Fibroblast of the aortic adventitia (primary cell): ENCODE measurements at regions not wholly inside any gene's neighbourhood (a gene's known extent, or its start where the extent isn't known, plus 50 kb on each side); places are given as distances from the start of the nearest gene placed in this dataset.

Experiments
- DNase-seq: peaks from one replicate; pipeline ENCODE4 v3.0.0-alpha.2; 2010; ENCODE audit warnings: low read depth
- H3K4me3 ChIP-seq: 2 replicates; pipeline ENCODE4 v1.5.1; 2011; ENCODE audit warnings: low read depth, mild to moderate bottlenecking, control low read depth, low read length, moderate library complexity
- TF ChIP-seq, protein P1 (sequence below): IDR thresholded peaks from 2 replicates; pipeline ENCODE4 v1.5.1; 2011; ENCODE audit warnings: mild to moderate bottlenecking, low read length, control low read depth, inconsistent platforms; ENCODE audit not compliant: insufficient read depth

- TF ChIP-seq, protein P1, sequence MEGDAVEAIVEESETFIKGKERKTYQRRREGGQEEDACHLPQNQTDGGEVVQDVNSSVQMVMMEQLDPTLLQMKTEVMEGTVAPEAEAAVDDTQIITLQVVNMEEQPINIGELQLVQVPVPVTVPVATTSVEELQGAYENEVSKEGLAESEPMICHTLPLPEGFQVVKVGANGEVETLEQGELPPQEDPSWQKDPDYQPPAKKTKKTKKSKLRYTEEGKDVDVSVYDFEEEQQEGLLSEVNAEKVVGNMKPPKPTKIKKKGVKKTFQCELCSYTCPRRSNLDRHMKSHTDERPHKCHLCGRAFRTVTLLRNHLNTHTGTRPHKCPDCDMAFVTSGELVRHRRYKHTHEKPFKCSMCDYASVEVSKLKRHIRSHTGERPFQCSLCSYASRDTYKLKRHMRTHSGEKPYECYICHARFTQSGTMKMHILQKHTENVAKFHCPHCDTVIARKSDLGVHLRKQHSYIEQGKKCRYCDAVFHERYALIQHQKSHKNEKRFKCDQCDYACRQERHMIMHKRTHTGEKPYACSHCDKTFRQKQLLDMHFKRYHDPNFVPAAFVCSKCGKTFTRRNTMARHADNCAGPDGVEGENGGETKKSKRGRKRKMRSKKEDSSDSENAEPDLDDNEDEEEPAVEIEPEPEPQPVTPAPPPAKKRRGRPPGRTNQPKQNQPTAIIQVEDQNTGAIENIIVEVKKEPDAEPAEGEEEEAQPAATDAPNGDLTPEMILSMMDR = no peak
- no peak for DNase-seq
- no peak overlapping the region for H3K4me3 ChIP-seq
Observed at GRCh38 chrX:82675104-82675503, 833.0 kb upstream of the POU3F4 start.

DNA sequence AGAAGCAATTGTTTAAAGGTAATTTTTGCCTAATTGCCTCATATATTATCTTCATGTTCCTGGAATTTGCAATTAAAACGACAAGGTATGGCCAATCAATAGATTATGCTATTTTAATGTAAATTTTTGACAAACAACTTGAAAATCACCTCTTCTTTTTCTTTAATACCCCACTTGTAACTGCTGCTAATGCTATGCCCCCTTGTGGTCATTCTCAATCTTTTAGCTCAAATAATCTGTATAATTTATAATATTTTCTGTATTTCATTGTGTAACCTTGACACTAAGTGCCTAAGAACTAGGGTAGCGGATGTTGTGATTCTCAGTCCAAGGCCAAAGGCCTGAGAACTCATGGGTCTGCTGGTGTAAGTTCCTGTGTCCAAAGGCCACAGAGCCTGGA lies 831.7 kb upstream of the POU3F4 start:
- TF ChIP-seq, protein P1 = no peak
- H3K4me3 ChIP-seq = no peak overlapping the region
- no peak for DNase-seq

DNA sequence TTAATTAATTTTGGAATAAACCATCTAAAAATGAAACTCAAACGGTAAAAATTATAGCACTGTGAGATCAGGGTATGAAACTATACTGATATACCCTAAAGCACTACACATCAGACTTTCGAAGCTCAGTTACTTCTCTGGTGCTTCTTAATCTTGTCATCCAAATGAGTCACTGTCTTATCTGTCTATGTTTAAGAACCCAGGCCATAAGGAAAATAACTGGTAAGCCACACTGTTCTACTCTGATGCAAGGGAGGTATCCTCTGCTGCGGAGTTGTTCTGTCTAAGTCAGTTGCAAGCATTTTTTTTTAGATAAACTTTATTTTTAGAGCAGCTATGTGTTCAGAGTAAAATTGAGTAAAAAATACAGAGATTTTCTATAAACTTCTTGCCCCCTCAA lies 830.8 kb upstream of the POU3F4 start:
- TF ChIP-seq, protein P1 = no peak
- no peak overlapping the region for H3K4me3 ChIP-seq
- no peak for DNase-seq

- DNase-seq = no peak
- H3K4me3 ChIP-seq = no peak overlapping the region
- TF ChIP-seq, protein P1 = no peak
Observed at GRCh38 chrX:82692991-82693390, 815.1 kb upstream of the POU3F4 start.

GRCh38 chrX:82695066-82695465 lies 813.0 kb upstream of the POU3F4 start:
- TF ChIP-seq, protein P1 = no peak
- DNase-seq = no peak
- H3K4me3 ChIP-seq = no peak overlapping the region

DNA sequence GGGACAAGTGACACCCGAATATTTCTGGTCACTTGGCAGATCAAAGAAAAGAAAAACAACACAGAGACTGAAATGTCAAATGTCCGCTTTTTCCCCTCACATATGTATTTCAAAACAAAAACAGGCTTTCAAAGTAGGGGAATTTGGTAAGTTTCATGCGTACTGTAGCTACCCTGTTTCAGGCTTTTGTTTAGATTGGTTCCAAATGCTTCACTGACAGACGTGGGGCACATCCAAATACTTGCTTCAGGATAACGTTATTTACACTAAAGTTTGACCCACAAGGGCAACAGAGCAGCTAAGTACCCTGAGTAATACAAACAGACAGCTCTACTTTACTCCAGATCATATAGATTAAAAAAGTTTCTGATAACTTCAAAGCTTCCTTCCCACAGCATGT lies 804.5 kb upstream of the POU3F4 start:
- DNase-seq = no peak
- no peak overlapping the region for H3K4me3 ChIP-seq
- TF ChIP-seq, protein P1 = no peak

DNA sequence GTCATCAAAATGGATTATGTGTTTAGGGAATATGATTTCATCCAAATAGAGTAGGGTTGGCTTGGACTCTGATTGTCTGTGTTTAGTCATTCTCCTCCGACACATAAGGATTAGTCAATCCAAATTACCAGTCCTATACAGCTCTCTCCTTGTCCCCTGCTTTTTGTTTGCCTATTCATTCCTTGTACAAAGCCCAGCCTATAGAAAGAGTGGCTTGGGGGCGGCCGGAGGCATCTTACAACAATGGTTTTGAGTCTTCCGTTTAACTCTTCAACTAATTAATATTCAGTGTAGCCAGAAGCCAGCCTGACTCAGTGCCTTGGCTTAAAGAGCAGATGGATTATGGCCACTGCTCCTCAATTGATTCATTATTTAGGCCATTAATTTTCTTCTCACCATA lies 796.6 kb upstream of the POU3F4 start:
- no peak for DNase-seq
- H3K4me3 ChIP-seq = no peak overlapping the region
- TF ChIP-seq, protein P1 = no peak
